GM19372 (cell line): ENCODE measurements at regions not wholly inside any gene's neighbourhood (a gene's known extent, or its start where the extent isn't known, plus 50 kb on each side); places are given as distances from the start of the nearest gene placed in this dataset.
"Not testable (repeated sequence)": the region's sequence is repeated elsewhere in the genome, so short reads cannot be mapped to it uniquely, and the experiment has no call there.

Experiments used
- ATAC-seq: cut with Tn5 transposase; IDR thresholded peaks from one replicate; pipeline ENCODE4 v1.9.1; 2021; ENCODE audit warnings: mild to moderate bottlenecking, low read depth, moderate library complexity; ENCODE audit not compliant: unreplicated experiment

- ATAC-seq, result no peak
Measured at GRCh38 chr20:4443016-4443415, 193.9 kb upstream of the ADRA1D start.

GRCh38 chr20:4441871-4442270 is 192.8 kb upstream of the ADRA1D start:
- ATAC-seq, result no peak

GRCh38 chr20:4441191-4441590 is 192.1 kb upstream of the ADRA1D start:
- ATAC-seq, result no peak

- no peak for ATAC-seq
Measured at GRCh38 chr20:4439461-4439860, 190.4 kb upstream of the ADRA1D start.

- ATAC-seq, result no peak
Measured at GRCh38 chr20:4437131-4437530, 188.0 kb upstream of the ADRA1D start.

GRCh38 chr20:4435671-4436455 is 186.8 kb upstream of the ADRA1D start:
- no peak for ATAC-seq

GRCh38 chr20:4435225-4435624 is 186.1 kb upstream of the ADRA1D start:
- no peak for ATAC-seq

- no peak for ATAC-seq
Measured at GRCh38 chr20:4434681-4435080, 185.6 kb upstream of the ADRA1D start.

GRCh38 chr20:4431446-4431845 is 182.4 kb upstream of the ADRA1D start:
- no peak for ATAC-seq

GRCh38 chr20:4430826-4431225 is 181.7 kb upstream of the ADRA1D start:
- ATAC-seq, result not testable (repeated sequence)

GRCh38 chr20:4427940-4428586 is 179.0 kb upstream of the ADRA1D start:
- ATAC-seq, result no peak

GRCh38 chr20:4418141-4418540 is 169.1 kb upstream of the ADRA1D start:
- ATAC-seq, result no peak

- no peak for ATAC-seq
Measured at GRCh38 chr20:4415281-4415680, 166.2 kb upstream of the ADRA1D start.

- ATAC-seq, result no peak
Measured at GRCh38 chr20:4413314-4414049, 164.4 kb upstream of the ADRA1D start.

- ATAC-seq, result no peak
Measured at GRCh38 chr20:4412216-4412615, 163.1 kb upstream of the ADRA1D start.

GRCh38 chr20:4411744-4412143 is 162.7 kb upstream of the ADRA1D start:
- ATAC-seq, result no peak

- no peak for ATAC-seq
Measured at GRCh38 chr20:4406627-4407026, 157.5 kb upstream of the ADRA1D start.

- no peak for ATAC-seq
Measured at GRCh38 chr20:4401601-4402000, 152.5 kb upstream of the ADRA1D start.

- no peak for ATAC-seq
Measured at GRCh38 chr20:4384961-4385360, 135.9 kb upstream of the ADRA1D start.

GRCh38 chr20:4383961-4384360 is 134.9 kb upstream of the ADRA1D start:
- ATAC-seq, result no peak

GRCh38 chr20:4375881-4376280 is 126.8 kb upstream of the ADRA1D start:
- ATAC-seq, result no peak
